Panc1 (cell line): ENCODE measurements at regions not wholly inside any gene's neighbourhood (a gene's known extent, or its start where the extent isn't known, plus 50 kb on each side); places are given as distances from the start of the nearest gene placed in this dataset.
"Not testable (repeated sequence)": the region's sequence is repeated elsewhere in the genome, so short reads cannot be mapped to it uniquely, and the experiment has no call there.

Experiments
- ATAC-seq: fragments of 200-7000 bp; cut with Tn5 transposase; 2 replicates; pipeline ENCODE4 v1.9.1; 2020; ENCODE audit warnings: mild to moderate bottlenecking, moderate library complexity
- BruUV-seq: library from RNA; stranded (reverse); fragments of 400-500 nt; replicated peaks from 2 replicates; lab custom pipeline; 2021; lab: Mats Ljungman, UMichigan
- CTCF ChIA-PET: fragments of 300-600 bp; sonication (Branson Sonifier 250); formaldehyde crosslinking; loops from one replicate; lab custom pipeline; 2022; ENCODE audit warnings: antibody characterized with exemption; lab: Charles Lee
- POLR2A ChIA-PET: fragments of 300-600 bp; sonication (Branson Sonifier 250); formaldehyde crosslinking; loops from one replicate; lab custom pipeline; 2022; ENCODE audit warnings: antibody characterized with exemption; lab: Charles Lee
- DNase-seq: peaks from one replicate; pipeline ENCODE4 v3.0.0-alpha.2; 2010; ENCODE audit warnings: low read depth, low spot score
- H3K27ac ChIP-seq: 2 replicates; pipeline ENCODE4 v1.5.1; 2011; ENCODE audit warnings: mild to moderate bottlenecking, low read length, inconsistent platforms
- H3K27me3 ChIP-seq: fragments of 200-500 bp; sonication (Bioruptor generic); 2 replicates; pipeline ENCODE4 v1.6.0; 2014; ENCODE audit warnings: low read length, inconsistent platforms; ENCODE audit not compliant: control insufficient read depth, insufficient read depth
- H3K36me3 ChIP-seq: fragments of 200-500 bp; sonication (Bioruptor generic); 2 replicates; pipeline ENCODE4 v1.5.1; 2014; ENCODE audit warnings: inconsistent platforms, mild to moderate bottlenecking, low read length, moderate library complexity; ENCODE audit not compliant: control insufficient read depth, insufficient read depth
- H3K4me1 ChIP-seq: 2 replicates; pipeline ENCODE4 v1.5.1; 2011; ENCODE audit warnings: inconsistent platforms, mild to moderate bottlenecking, low read length, moderate library complexity; ENCODE audit not compliant: control insufficient read depth, insufficient read depth
- H3K4me3 ChIP-seq, 2 experiments: 2 replicates each; pipeline ENCODE4 v1.5.1; 2011 to 2012; ENCODE audit warnings: low read depth in 2 of 2, low read length in 2 of 2, mild to moderate bottlenecking in 2 of 2, inconsistent platforms in 1 of 2, moderate library complexity in 1 of 2
- H3K9me3 ChIP-seq: fragments of 200-500 bp; sonication (Bioruptor generic); 2 replicates; pipeline ENCODE4 v1.5.1; 2014; ENCODE audit warnings: low read depth, mild to moderate bottlenecking, inconsistent platforms, low read length, moderate library complexity; ENCODE audit not compliant: control insufficient read depth, insufficient read depth
- CTCF ChIP-seq: fragments of 450-650 bp; IDR thresholded peaks from 2 replicates; pipeline ENCODE4 v1.5.1; 2017; ENCODE audit warnings: mild to moderate bottlenecking
- POLR2AphosphoS5 ChIP-seq: IDR thresholded peaks from 2 replicates; pipeline ENCODE4 v1.6.1; 2012; ENCODE audit warnings: mild to moderate bottlenecking, low read depth, low read length, moderate library complexity
- REST ChIP-seq, 2 experiments: IDR thresholded peaks; 2 replicates each; pipeline ENCODE4 v1.6.1; 2011 to 2012; ENCODE audit warnings: low read depth in 2 of 2, control low read depth in 1 of 2, low read length in 1 of 2, mild to moderate bottlenecking in 1 of 2, moderate library complexity in 1 of 2; ENCODE audit not compliant: insufficient read depth in 1 of 2
- SIN3A ChIP-seq: IDR thresholded peaks from 2 replicates; pipeline ENCODE4 v1.6.1; 2012; ENCODE audit warnings: low read depth, mild to moderate bottlenecking, low read length, moderate library complexity, borderline replicate concordance; ENCODE audit not compliant: insufficient read depth
- TCF7L2 ChIP-seq: IDR thresholded peaks from 2 replicates; pipeline ENCODE4 v1.6.1; 2011; ENCODE audit warnings: mild to moderate bottlenecking, low read depth, low read length, inconsistent platforms
- in situ Hi-C: cut with HindIII; loops from 2 replicates; pipeline ENCODE4 v1.10.0; 2016; ENCODE audit warnings: low sequenced_read_pairs, low pct_unique_long_range_greater_than_20kb
- intact Hi-C: fragments of 100-400 bp; cut with micrococcal nuclease; formaldehyde crosslinking; loops from one replicate; pipeline ENCODE4 v1.10.0; 2022; ENCODE audit not compliant: unreplicated experiment

GRCh38 chr1:233465745-233466343, 138.3 kb downstream of the MAP3K21 start:
- in situ Hi-C loops (no loop called here), intact Hi-C loops (no loop called here)
- H3K36me3 ChIP-seq, result no peaks in the 10 kb centered on the region
- TF ChIP-seq POLR2AphosphoS5, result no peak
- no peak for TF ChIP-seq SIN3A
- no peak for TF ChIP-seq TCF7L2
- no peak for TF ChIP-seq REST (IDR thresholded peaks at IDR 0.05; ENCODE audit: insufficient read depth in 1 of 2, low read depth in 2 of 2, low read length in 1 of 2)
- no peak for TF ChIP-seq CTCF
- H3K27me3 ChIP-seq, result no peaks in the 10 kb centered on the region
- ChIA-PET CTCF (no interaction called here), POLR2A (no interaction called here)
- H3K4me3 ChIP-seq, result no peak overlapping the region
- no peak for ATAC-seq
- H3K9me3 ChIP-seq, result no peaks in the 10 kb centered on the region
- no peak overlapping the region for H3K27ac ChIP-seq
- BruUV-seq, result no TSS peak
- H3K4me1 ChIP-seq, result no peaks in the 10 kb centered on the region
- no peak for DNase-seq

DNA sequence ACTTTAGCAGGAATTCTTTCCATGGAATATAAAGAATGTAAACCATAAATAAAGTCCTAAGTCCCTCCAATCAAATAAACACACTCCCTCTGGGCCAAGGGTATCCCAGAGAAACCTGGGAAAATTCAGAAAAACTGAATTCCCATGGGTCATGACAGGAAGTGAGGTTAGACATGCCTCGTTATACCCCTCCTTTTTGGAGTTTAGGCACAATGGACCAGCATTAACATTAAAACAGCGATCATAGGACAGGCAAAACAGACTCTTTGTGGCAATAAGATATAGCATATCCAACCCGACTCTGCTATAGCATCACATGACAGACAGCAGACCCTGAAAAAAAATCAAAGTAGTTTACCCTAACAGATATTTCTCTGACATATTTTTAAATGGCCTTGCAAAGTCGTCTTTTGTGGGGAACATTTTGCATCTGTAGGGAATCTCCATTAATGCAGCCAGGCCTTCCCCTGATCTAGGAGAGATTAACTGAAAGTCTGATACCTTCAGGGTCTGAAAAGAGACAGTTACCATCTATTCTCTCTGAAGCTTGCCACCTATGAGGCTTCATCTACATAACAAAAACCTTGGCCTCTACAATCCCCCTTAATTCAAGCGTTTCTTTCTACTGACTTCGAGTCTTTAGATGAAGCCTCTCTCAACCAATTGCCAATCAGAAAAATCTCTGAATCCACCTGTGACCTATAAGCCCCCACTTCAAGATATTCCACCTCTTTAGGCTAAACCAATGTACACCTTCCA, 143.0 kb upstream of the KCNK1 start:
- Histone ChIP-seq H3K4me1 (no peaks in the 10 kb centered on the region), H3K36me3 (no peaks in the 10 kb centered on the region), H3K9me3 (no peaks in the 10 kb centered on the region), H3K27me3 (peaks cover 2% of the 10 kb centered on the region; the same call in 1 of the 2 replicates), H3K4me3 (no peak overlapping the region), H3K27ac (no peak overlapping the region)
- ChIA-PET CTCF (no interaction called here), POLR2A (no interaction called here)
- TF ChIP-seq CTCF (no peak), SIN3A (no peak), TCF7L2 (no peak), POLR2AphosphoS5 (no peak), REST (IDR thresholded peaks at IDR 0.05; ENCODE audit: insufficient read depth in 1 of 2, low read depth in 2 of 2, low read length in 1 of 2) (no peak)
- DNase-seq (no peak), ATAC-seq (no peak)
- in situ Hi-C loops, result no loop called here
- intact Hi-C loops, result no loop called here
- BruUV-seq, result no TSS peak

DNA sequence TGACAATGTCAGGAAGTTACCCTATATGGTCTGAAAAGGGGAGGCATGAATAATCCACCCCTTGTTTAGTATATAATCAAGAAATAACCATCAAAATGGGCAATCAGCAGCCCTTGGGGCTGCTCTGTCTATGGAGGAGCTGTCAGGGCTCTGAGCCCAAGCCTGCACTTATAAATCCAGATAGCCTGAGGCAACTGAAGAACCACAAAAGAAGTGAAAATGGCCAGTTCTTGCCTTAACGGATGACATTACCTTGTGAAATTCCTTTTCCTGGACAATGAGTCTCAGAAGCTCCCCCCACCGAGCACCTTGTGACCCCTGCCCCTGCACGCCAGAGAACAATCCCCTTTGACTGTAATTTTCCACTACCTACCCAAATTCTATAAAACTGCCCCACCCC, 142.1 kb upstream of the KCNK1 start:
- intact Hi-C loops, BruUV-seq, POLR2A ChIA-PET, in situ Hi-C loops, H3K9me3 ChIP-seq, H3K36me3 ChIP-seq, H3K27me3 ChIP-seq, H3K4me1 ChIP-seq, DNase-seq, H3K27ac ChIP-seq, H3K4me3 ChIP-seq, ATAC-seq, CTCF ChIA-PET: not testable (repeated sequence)
